ENCODE measurements at regions not wholly inside any gene's neighbourhood (a gene's known extent, or its start where the extent isn't known, plus 50 kb on each side); places are given as distances from the start of the nearest gene placed in this dataset.

DNA sequence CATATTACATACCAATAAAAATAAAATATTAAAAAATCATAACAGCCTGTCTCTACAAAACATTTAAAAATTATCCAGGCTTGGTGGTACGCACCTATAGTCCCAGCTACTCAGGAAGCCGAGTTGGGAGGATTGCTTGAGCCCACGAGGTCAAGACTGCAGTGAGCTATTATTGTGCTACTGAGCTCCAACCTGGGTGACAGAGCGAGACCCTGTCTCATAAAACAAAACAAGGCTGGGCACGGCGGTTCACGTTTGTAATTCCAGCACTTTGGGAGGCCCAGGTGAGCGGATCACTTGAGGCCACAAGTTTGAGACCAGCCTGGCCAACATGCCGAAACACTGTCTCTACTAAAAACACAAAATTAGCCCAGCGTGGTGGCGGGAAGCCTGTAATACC lies 52.2 kb upstream of the LSM14A start:
- no peak for TF ChIP-seq SIN3A (IDR thresholded peaks at IDR 0.05; ENCODE audit: borderline replicate concordance, insufficient read depth, low read length)
- TF ChIP-seq, protein P1, sequence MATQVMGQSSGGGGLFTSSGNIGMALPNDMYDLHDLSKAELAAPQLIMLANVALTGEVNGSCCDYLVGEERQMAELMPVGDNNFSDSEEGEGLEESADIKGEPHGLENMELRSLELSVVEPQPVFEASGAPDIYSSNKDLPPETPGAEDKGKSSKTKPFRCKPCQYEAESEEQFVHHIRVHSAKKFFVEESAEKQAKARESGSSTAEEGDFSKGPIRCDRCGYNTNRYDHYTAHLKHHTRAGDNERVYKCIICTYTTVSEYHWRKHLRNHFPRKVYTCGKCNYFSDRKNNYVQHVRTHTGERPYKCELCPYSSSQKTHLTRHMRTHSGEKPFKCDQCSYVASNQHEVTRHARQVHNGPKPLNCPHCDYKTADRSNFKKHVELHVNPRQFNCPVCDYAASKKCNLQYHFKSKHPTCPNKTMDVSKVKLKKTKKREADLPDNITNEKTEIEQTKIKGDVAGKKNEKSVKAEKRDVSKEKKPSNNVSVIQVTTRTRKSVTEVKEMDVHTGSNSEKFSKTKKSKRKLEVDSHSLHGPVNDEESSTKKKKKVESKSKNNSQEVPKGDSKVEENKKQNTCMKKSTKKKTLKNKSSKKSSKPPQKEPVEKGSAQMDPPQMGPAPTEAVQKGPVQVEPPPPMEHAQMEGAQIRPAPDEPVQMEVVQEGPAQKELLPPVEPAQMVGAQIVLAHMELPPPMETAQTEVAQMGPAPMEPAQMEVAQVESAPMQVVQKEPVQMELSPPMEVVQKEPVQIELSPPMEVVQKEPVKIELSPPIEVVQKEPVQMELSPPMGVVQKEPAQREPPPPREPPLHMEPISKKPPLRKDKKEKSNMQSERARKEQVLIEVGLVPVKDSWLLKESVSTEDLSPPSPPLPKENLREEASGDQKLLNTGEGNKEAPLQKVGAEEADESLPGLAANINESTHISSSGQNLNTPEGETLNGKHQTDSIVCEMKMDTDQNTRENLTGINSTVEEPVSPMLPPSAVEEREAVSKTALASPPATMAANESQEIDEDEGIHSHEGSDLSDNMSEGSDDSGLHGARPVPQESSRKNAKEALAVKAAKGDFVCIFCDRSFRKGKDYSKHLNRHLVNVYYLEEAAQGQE (IDR thresholded peaks at IDR 0.05; ENCODE audit: insufficient read depth in 1 of 2, low read depth in 2 of 2, low read length in 2 of 2), result no peak
